ENCODE measurements at regions not wholly inside any gene's neighbourhood (a gene's known extent, or its start where the extent isn't known, plus 50 kb on each side); places are given as distances from the start of the nearest gene placed in this dataset.

- Histone ChIP-seq H2BK12ac (ENCODE audit: insufficient read length, low read depth, low read length) (no peak overlapping the region), H3K27ac (ENCODE audit: insufficient read length, low read depth, low read length) (no peak overlapping the region), H3K4me1 (ENCODE audit: insufficient read depth, low read length) (no peaks in the 10 kb centered on the region), H4K91ac (ENCODE audit: insufficient read length, low read depth, low read length) (no peak overlapping the region), H2BK20ac (ENCODE audit: low read depth, low read length, poor library complexity, severe bottlenecking) (no peak overlapping the region), H2AFZ (ENCODE audit: low read length) (no peak overlapping the region), H3K18ac (ENCODE audit: insufficient read length, low read depth, low read length) (no peak overlapping the region), H3K4me2 (ENCODE audit: insufficient read depth, insufficient read length, low read length) (no peak overlapping the region), H2BK120ac (ENCODE audit: low read depth, low read length, poor library complexity, severe bottlenecking) (no peak overlapping the region), H3K23ac (ENCODE audit: insufficient read length, low read depth, low read length) (no peak overlapping the region), H2AK5ac (ENCODE audit: insufficient read length, low read length) (no peak overlapping the region), H3K23me2 (ENCODE audit: insufficient read length, low read depth, low read length, poor library complexity, severe bottlenecking) (no peaks in the 10 kb centered on the region), H4K20me1 (ENCODE audit: control insufficient read depth, insufficient read depth, insufficient read length) (no peaks in the 10 kb centered on the region), H3K56ac (ENCODE audit: insufficient read length, low read depth, low read length) (no peak overlapping the region), H3K9me3 (ENCODE audit: control insufficient read depth, low read depth, low read length) (no peaks in the 10 kb centered on the region), H4K5ac (ENCODE audit: insufficient read length, low read depth, low read length) (no peak overlapping the region), H2BK15ac (ENCODE audit: low read depth, low read length) (no peak overlapping the region), H3K9ac (ENCODE audit: extremely low read depth, insufficient read length, low read length) (no peak overlapping the region), H3K79me1 (ENCODE audit: insufficient read depth, low read depth, low read length, poor library complexity, severe bottlenecking) (no peaks in the 10 kb centered on the region), H2BK5ac (ENCODE audit: insufficient read length, low read length) (no peak overlapping the region), H3T11ph (ENCODE audit: low read length) (no peak overlapping the region), H4K8ac (replicated peaks; ENCODE audit: insufficient read length, low read depth, low read length) (no peak overlapping the region), H3K4ac (ENCODE audit: low read depth, low read length) (no peak overlapping the region), H3K79me2 (ENCODE audit: insufficient read depth, low read length) (no peaks in the 10 kb centered on the region), H3K27me3 (ENCODE audit: insufficient read depth, low read length) (no peaks in the 10 kb centered on the region), H3K14ac (ENCODE audit: insufficient read depth, low read length) (no peak overlapping the region)
- 0 out of 7 replicates have a peak, but pooled peaks cover 0 to 4% (median 0%) of the 10 kb centered on the region in 3 experiments for H3K36me3 Mint-ChIP-seq (ENCODE audit: insufficient read depth in 1 of 3, low read depth in 3 of 3)
- no peak overlapping the region for H3K4me3 Mint-ChIP-seq
- no peak overlapping the region for H3K27ac Mint-ChIP-seq
- no peak for DNase-seq
- H3K27me3 Mint-ChIP-seq (ENCODE audit: low read depth), result no peaks in the 10 kb centered on the region; the same call in 1 of the 2 replicates
- TF ChIP-seq CTCF (conservative IDR thresholded peaks at IDR 0.05), result no peak
- H3K4me1 Mint-ChIP-seq, result peaks cover 2 to 3% of the 10 kb centered on the region in 2 experiments; a peak in 2 of 4 replicates
- peaks cover 2 to 3% of the 10 kb centered on the region in 2 experiments; a peak in 2 of 5 replicates for H3K9me3 Mint-ChIP-seq
These were observed 313.6 kb downstream of the TBC1D32 start for GRCh38 chr6:121020656-121021055.

Data from H9 (cell line).